Testis (tissue), 2 donors: ENCODE measurements at regions not wholly inside any gene's neighbourhood (a gene's known extent, or its start where the extent isn't known, plus 50 kb on each side); places are given as distances from the start of the nearest gene placed in this dataset.
A peak's percentile ranks its signal among the peaks of the same experiment; 100 is the strongest.
"Not testable (repeated sequence)": the region's sequence is repeated elsewhere in the genome, so short reads cannot be mapped to it uniquely, and the experiment has no call there.

Experiments used
- DNase-seq: peaks from one replicate; pipeline ENCODE4 v3.0.0-alpha.2; 2019
- H3K27ac ChIP-seq, 2 donors: fragments of 200-600 bp; sonication (generic); one replicate each; pipeline ENCODE4 v1.5.1; 2019
- H3K27me3 ChIP-seq: fragments of 200-600 bp; sonication (generic); one replicate; pipeline ENCODE4 v1.5.1; 2019
- H3K36me3 ChIP-seq: fragments of 200-600 bp; sonication (generic); one replicate; pipeline ENCODE4 v1.5.1; 2017; ENCODE audit warnings: low read depth; ENCODE audit errors: missing control alignments
- H3K4me1 ChIP-seq: fragments of 200-600 bp; sonication (generic); one replicate; pipeline ENCODE4 v1.5.1; 2019
- H3K4me3 ChIP-seq, 2 donors: fragments of 200-600 bp; sonication (generic); one replicate each; pipeline ENCODE4 v1.5.1; 2017 to 2019
- H3K9me3 ChIP-seq: fragments of 200-600 bp; sonication (generic); one replicate; pipeline ENCODE4 v1.5.1; 2017
- POLR2A ChIP-seq: fragments of 450-650 bp; IDR thresholded peaks from one replicate; pipeline ENCODE4 v1.6.1; 2017; ENCODE audit warnings: antibody characterized with exemption, mild to moderate bottlenecking, moderate library complexity
- WGBS, 2 donors: methylation state at CpG; one replicate each; pipeline ENCODE4 v1.1.5; 2018; 5-methylcytosine and 5-hydroxymethylcytosine counted together
- intact Hi-C: fragments of 100-400 bp; cut with DNase I; formaldehyde crosslinking; loops from one replicate; pipeline ENCODE4 v1.15.1; 2023; ENCODE audit warnings: low total_unique reads
- TF ChIP-seq, protein P1 (sequence below), 3 experiments: fragments of 450-650 bp in 2 of 3; fragments of 200-600 bp in 1 of 3; sonication (generic) in 1 of 3; IDR thresholded peaks; one replicate each; pipeline ENCODE4 v1.5.1; 2016 to 2019; ENCODE audit warnings: antibody characterized with exemption in 3 of 3, mild to moderate bottlenecking in 2 of 3, moderate library complexity in 1 of 3

DNA sequence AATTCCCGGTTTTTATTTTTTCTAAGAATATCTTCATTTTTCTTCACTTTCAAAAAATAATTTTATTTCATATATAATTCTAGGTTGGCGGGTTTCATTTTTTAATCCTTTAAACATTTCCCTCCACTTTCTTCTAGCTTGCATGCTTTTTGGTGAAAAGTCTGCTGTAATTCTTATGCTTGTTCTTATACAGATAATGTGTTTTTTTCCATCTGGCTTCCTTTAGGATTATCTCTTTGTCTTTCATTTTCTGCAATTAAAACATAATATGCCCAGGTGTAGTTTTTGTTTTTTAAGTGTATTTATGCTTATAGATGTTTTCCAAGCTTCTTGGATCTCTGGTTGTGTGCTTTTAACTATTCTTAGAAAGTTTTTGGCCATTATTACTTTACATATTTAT lies 341.3 kb upstream of the SEMA3C start:
- Histone ChIP-seq H3K9me3 (no peaks in the 10 kb centered on the region), H3K27me3 (no peaks in the 10 kb centered on the region), H3K4me3 (no peak overlapping the region), H3K36me3 (no peaks in the 10 kb centered on the region), H3K27ac (no peak overlapping the region), H3K4me1 (no peaks in the 10 kb centered on the region)
- intact Hi-C loops, result no loop called here
- WGBS, 2 donors, result 91 to 97% methylated on average over 2 of the region's 2 CpGs
- no peak for TF ChIP-seq POLR2A
- TF ChIP-seq, protein P1, sequence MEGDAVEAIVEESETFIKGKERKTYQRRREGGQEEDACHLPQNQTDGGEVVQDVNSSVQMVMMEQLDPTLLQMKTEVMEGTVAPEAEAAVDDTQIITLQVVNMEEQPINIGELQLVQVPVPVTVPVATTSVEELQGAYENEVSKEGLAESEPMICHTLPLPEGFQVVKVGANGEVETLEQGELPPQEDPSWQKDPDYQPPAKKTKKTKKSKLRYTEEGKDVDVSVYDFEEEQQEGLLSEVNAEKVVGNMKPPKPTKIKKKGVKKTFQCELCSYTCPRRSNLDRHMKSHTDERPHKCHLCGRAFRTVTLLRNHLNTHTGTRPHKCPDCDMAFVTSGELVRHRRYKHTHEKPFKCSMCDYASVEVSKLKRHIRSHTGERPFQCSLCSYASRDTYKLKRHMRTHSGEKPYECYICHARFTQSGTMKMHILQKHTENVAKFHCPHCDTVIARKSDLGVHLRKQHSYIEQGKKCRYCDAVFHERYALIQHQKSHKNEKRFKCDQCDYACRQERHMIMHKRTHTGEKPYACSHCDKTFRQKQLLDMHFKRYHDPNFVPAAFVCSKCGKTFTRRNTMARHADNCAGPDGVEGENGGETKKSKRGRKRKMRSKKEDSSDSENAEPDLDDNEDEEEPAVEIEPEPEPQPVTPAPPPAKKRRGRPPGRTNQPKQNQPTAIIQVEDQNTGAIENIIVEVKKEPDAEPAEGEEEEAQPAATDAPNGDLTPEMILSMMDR (IDR thresholded peaks at IDR 0.05), result no peak
- no peak for DNase-seq

DNA sequence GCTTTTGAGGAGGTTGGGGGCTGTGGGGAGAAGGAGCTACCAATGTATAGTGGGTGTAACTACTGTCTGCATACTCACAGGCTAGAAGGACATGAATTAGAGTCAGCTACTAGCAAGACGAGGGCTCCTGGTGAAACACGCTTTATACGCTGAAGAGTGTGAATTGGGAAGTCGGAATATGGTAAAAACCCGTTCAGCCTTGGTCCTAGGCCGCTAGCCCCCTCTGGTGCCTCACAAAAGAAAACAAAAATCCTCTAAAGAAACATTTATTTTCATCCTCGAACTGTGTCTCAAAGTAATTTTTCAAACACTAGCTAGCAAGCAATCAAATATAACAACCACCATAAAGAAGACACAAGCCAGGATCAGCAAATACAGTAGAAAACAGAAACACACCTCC lies 338.1 kb upstream of the SEMA3C start:
- 63 to 69% methylated on average over 7 of the region's 7 CpGs for WGBS, 2 donors
- Histone ChIP-seq H3K4me1 (no peaks in the 10 kb centered on the region), H3K9me3 (no peaks in the 10 kb centered on the region), H3K27ac (no peak overlapping the region), H3K27me3 (no peaks in the 10 kb centered on the region), H3K36me3 (no peaks in the 10 kb centered on the region), H3K4me3 (no peak overlapping the region)
- peak; percentile 31 for DNase-seq
- no peak for TF ChIP-seq POLR2A
- TF ChIP-seq, protein P1 (IDR thresholded peaks at IDR 0.05), result peak in 2 of 3 experiments; percentile 13 to 16
- intact Hi-C loops, result no loop called here

DNA sequence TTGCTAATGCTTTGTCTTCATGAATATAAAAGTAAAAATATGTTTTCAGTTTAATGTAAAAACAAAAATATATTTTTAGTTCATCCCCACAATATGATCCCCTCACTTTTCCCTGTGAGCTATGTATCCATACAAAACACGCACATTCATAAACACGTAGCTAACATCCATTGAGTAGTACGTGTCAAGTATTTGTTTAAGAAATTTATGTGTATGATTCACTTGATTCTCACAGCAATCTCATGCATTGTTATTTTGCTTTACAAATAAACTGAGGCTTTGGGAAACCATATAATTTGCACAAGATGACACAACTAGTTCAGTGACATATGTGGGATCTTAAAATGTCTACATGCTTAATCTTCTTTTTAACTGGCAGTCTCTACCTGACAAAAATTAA lies 329.6 kb upstream of the SEMA3C start:
- no peaks in the 10 kb centered on the region for H3K4me1 ChIP-seq
- TF ChIP-seq, protein P1 (IDR thresholded peaks at IDR 0.05), result no peak
- WGBS, 2 donors, result 88 to 92% methylated on average over 3 of the region's 3 CpGs
- no peak overlapping the region for H3K27ac ChIP-seq
- DNase-seq, result no peak
- H3K36me3 ChIP-seq, result no peaks in the 10 kb centered on the region
- no peaks in the 10 kb centered on the region for H3K27me3 ChIP-seq
- intact Hi-C loops, result no loop called here
- no peak overlapping the region for H3K4me3 ChIP-seq
- no peaks in the 10 kb centered on the region for H3K9me3 ChIP-seq

DNA sequence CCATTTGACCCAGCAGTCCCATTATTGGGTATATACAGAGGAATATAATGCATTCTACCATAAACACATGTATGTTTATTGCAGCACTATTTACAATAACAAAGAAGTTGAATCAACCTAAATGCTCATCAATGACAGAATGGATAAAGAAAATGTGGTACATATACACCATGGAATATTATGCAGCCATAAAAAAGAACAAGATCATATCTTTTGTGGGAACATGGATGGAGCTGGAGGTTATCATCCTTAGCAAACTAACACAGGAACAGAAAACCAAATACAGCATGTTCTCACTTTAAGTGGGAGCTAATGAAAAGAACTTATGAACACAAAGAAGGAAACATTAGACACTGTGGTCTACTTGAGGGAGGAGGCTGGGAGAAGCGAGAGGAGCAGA lies 328.5 kb upstream of the SEMA3C start:
- H3K4me3 ChIP-seq, H3K27ac ChIP-seq, DNase-seq, H3K27me3 ChIP-seq, H3K36me3 ChIP-seq, intact Hi-C loops, H3K9me3 ChIP-seq, H3K4me1 ChIP-seq: not testable (repeated sequence)
- 89 to 97% methylated on average over 1 of the region's 1 CpG for WGBS, 2 donors

DNA sequence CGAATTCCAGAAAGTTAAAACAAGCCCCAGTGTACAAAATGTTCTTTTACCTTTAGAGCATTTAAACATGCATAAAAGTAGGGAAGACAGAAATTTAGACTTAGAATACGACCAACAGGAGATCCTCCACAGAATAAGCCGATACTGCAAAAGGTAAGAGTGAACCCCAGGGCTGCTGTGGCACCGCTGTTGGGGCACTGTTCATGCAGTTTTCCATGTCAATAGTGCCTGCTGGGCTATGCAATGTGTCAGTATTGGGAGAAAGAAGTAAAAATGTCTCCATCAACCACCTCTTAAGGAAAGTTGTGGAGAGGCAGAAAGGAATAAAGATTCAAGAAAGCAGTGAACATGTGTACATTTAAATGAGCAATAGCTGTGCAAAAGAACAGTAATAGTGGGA lies 326.5 kb upstream of the SEMA3C start:
- intact Hi-C loops, result no loop called here
- no peaks in the 10 kb centered on the region for H3K4me1 ChIP-seq
- H3K27me3 ChIP-seq, result no peaks in the 10 kb centered on the region
- DNase-seq, result no peak
- H3K4me3 ChIP-seq, result no peak overlapping the region
- no peak for TF ChIP-seq POLR2A
- TF ChIP-seq, protein P1 (IDR thresholded peaks at IDR 0.05), result no peak
- no peaks in the 10 kb centered on the region for H3K36me3 ChIP-seq
- no peak overlapping the region for H3K27ac ChIP-seq
- 81 to 82% methylated on average over 4 of the region's 4 CpGs for WGBS, 2 donors
- no peaks in the 10 kb centered on the region for H3K9me3 ChIP-seq
